ENCODE measurements at regions not wholly inside any gene's neighbourhood (a gene's known extent, or its start where the extent isn't known, plus 50 kb on each side); places are given as distances from the start of the nearest gene placed in this dataset.

- DNase-seq = peak; percentile 58
These were observed 57.6 kb upstream of the FZD10 start for GRCh38 chr12:130104571-130105106.

DNA sequence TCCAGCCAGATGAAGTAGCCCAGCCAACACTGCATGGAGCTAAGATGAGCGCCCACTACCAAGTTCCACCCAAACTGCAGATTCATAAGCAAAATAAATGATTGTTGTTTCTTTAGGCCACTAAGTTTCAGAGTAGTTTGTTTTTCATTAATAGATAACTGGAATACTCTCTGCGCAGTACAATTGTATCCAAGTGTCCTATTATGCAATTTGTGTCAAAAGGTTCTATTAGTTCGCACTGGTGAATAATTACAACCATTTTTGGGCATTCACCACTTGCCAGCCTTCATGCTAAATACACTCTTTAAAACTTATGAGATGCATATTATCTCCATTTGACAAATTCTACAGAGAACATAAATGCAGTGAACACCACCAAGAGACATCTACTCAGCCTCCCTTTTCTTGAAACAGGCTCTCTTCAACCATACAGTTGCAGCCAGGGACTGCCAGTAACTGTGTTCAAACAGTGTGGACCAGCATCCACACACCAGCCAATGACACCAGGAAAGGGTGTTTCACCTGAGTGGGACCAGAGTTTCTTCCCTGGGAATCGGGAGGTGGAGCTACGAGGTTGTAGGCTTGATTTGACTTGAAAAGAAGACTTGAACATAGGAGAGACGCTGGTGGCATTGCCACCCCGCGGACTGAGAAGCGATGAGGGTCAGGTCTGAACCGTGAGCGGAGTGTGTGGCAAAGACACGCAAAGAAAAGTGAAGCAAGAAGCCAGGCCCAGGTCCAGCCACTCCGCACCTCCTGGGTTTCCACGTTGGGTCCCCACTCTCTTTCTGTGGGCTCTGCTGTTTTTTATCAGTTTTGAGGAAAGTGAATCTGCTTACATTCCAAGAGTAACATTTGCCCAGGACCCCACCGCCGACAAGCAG is 53.0 kb upstream of the FZD10 start:
- DNase-seq = no peak

GRCh38 chr12:130110914-130111313 is 51.4 kb upstream of the FZD10 start:
- no peak for DNase-seq

DNA sequence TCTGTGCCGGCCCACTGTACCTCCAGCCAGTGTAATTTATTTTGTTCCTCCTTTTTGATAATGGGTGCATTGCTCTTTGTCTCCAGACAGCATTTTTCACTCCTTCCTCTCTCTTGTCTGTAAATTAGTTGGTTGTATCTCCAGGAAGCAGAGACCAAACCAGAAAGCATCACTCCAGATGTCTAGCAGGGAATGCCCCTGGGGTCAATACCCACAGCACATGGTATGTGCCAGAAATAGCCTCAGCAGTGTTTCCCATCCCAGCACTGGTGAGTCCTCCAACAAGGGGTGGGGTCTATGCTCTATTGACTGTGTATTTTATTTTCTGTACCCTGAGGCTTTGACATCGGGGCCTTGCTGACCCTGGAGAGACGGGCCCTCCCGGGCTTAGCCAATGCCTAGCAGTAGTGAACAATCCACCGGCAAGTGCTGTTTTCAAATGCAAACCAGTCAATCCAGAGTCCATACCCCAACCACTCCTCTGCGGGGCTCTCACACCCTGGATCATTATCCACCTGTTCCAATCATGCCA is 50.2 kb upstream of the FZD10 start:
- no peak for DNase-seq

Measured in NCI-H510A (cell line).